H1 (cell line): ENCODE measurements at regions not wholly inside any gene's neighbourhood (a gene's known extent, or its start where the extent isn't known, plus 50 kb on each side); places are given as distances from the start of the nearest gene placed in this dataset.

Experiments used
- CTCF ChIA-PET: fragments of 300-600 bp; sonication (Branson Sonifier 250); formaldehyde crosslinking; loops from one replicate; lab custom pipeline; 2021; ENCODE audit not compliant: partially characterized antibody; lab: Charles Lee
- POLR2A ChIA-PET: fragments of 300-600 bp; sonication (Branson Sonifier 250); formaldehyde crosslinking; loops from one replicate; lab custom pipeline; 2021; ENCODE audit warnings: inconsistent platforms; ENCODE audit not compliant: partially characterized antibody; lab: Charles Lee
- DNase-seq, 2 experiments: peaks; one replicate each; pipeline versions ENCODE4 v3.0.0 to v3.0.0-alpha.2; 2010 to 2022; ENCODE audit warnings: low spot score in 2 of 2, low read depth in 1 of 2, mixed read lengths in 1 of 2
- FAIRE-seq: peaks from 2 replicates; lab custom pipeline; 2011; peaks lifted over from hg19 to GRCh38; lab: Jason Lieb, UNC
- H2AFZ ChIP-seq: 2 replicates; pipeline ENCODE4 v1.8.1; 2012; ENCODE audit warnings: low read length, inconsistent platforms
- H2AK5ac ChIP-seq: 2 replicates; pipeline ENCODE4 v1.6.1; 2013; ENCODE audit warnings: low read depth, low read length
- H2BK120ac ChIP-seq: replicated peaks from 2 replicates; pipeline ENCODE3; 2013; ENCODE audit warnings: low read depth, low read length, inconsistent platforms
- H2BK12ac ChIP-seq: 2 replicates; pipeline ENCODE4 v1.6.1; 2013; ENCODE audit warnings: low read depth, low read length
- H2BK15ac ChIP-seq: 2 replicates; pipeline ENCODE4 v1.6.1; 2013; ENCODE audit warnings: low read length
- H2BK20ac ChIP-seq: 2 replicates; pipeline ENCODE4 v1.6.1; 2013; ENCODE audit warnings: low read length
- H2BK5ac ChIP-seq: 2 replicates; pipeline ENCODE4 v1.6.1; 2013; ENCODE audit warnings: low read depth, low read length
- H3K14ac ChIP-seq: 2 replicates; pipeline ENCODE4 v1.6.1; 2013; ENCODE audit warnings: inconsistent platforms; ENCODE audit not compliant: insufficient read length
- H3K18ac ChIP-seq: 2 replicates; pipeline ENCODE4 v1.6.1; 2013; ENCODE audit warnings: low read length; ENCODE audit errors: extremely low read depth
- H3K23ac ChIP-seq: 2 replicates; pipeline ENCODE4 v1.6.1; 2013; ENCODE audit warnings: inconsistent platforms; ENCODE audit not compliant: insufficient read length
- H3K23me2 ChIP-seq: 2 replicates; pipeline ENCODE4 v1.6.1; 2013; ENCODE audit warnings: low read depth, low read length
- H3K27ac ChIP-seq: 2 replicates; pipeline ENCODE4 v1.6.1; 2011; ENCODE audit warnings: low read depth, low read length, inconsistent platforms
- H3K27me3 ChIP-seq, 4 experiments: replicated peaks in 1 of 4; 1 replicate in 1 of 4; 2 replicates in 3 of 4; pipeline versions ENCODE4 v1.6.1 to v1.8.1; 2011 to 2013; ENCODE audit warnings: low read length in 3 of 4, mild to moderate bottlenecking in 3 of 4, inconsistent platforms in 2 of 4, mixed read lengths in 2 of 4, moderate library complexity in 1 of 4; ENCODE audit not compliant: control insufficient read depth in 3 of 4, insufficient read depth in 3 of 4; ENCODE audit errors: extremely low read depth in 1 of 4
- H3K36me3 ChIP-seq, 4 experiments: 2 replicates each; pipeline versions ENCODE4 v1.6.1 to v1.8.1; 2011 to 2013; ENCODE audit warnings: mild to moderate bottlenecking in 4 of 4, low read length in 3 of 4, moderate library complexity in 2 of 4, control low read depth in 1 of 4, inconsistent platforms in 1 of 4; ENCODE audit not compliant: insufficient read depth in 4 of 4, control insufficient read depth in 2 of 4
- H3K4ac ChIP-seq: replicated peaks from 2 replicates; pipeline ENCODE3; 2013; ENCODE audit warnings: low read length, low read depth, mixed read lengths, inconsistent platforms; ENCODE audit not compliant: insufficient read length
- H3K4me1 ChIP-seq, 4 experiments: replicated peaks in 1 of 4; 1 replicate in 1 of 4; 2 replicates in 3 of 4; pipeline versions ENCODE4 v1.6.1 to v1.8.1; 2011 to 2013; ENCODE audit warnings: low read length in 3 of 4, inconsistent platforms in 2 of 4, mixed read lengths in 1 of 4; ENCODE audit not compliant: insufficient read depth in 4 of 4, control insufficient read depth in 3 of 4
- H3K4me2 ChIP-seq, 2 experiments: 2 replicates each; pipeline versions ENCODE4 v1.6.1 to v1.8.1; 2011 to 2013; ENCODE audit warnings: low read depth in 2 of 2, low read length in 2 of 2, control low read depth in 1 of 2, inconsistent platforms in 1 of 2, mild to moderate bottlenecking in 1 of 2; ENCODE audit not compliant: insufficient read depth in 1 of 2
- H3K4me3 ChIP-seq, 4 experiments: fragments of 200-600, 300-600 bp in 1 of 4; sonication (generic), shearing (Covaris generic), sonication (Bioruptor Twin) in 1 of 4; 2 replicates each; pipeline versions ENCODE4 v1.5.1 to v1.8.1; 2011 to 2016; ENCODE audit warnings: low read length in 4 of 4, low read depth in 3 of 4, control low read depth in 2 of 4, inconsistent platforms in 2 of 4, mild to moderate bottlenecking in 2 of 4, mixed read lengths in 1 of 4, moderate library complexity in 1 of 4; ENCODE audit not compliant: insufficient read depth in 2 of 4; ENCODE audit errors: extremely low read depth in 1 of 4
- H3K56ac ChIP-seq: replicated peaks from 2 replicates; pipeline ENCODE3; 2013; ENCODE audit warnings: low read depth, mild to moderate bottlenecking, mixed read lengths, low read length, inconsistent platforms; ENCODE audit not compliant: insufficient read length
- H3K79me1 ChIP-seq: 2 replicates; pipeline ENCODE4 v1.6.1; 2013; ENCODE audit warnings: low read depth, low read length, control low read depth
- H3K79me2 ChIP-seq, 2 experiments: 2 replicates each; pipeline versions ENCODE4 v1.6.1 to v1.8.1; 2012 to 2013; ENCODE audit warnings: low read length in 2 of 2, mild to moderate bottlenecking in 2 of 2, inconsistent platforms in 1 of 2; ENCODE audit not compliant: insufficient read depth in 2 of 2, control insufficient read depth in 1 of 2
- H3K9ac ChIP-seq, 4 experiments: replicated peaks in 1 of 4; 1 replicate in 1 of 4; 2 replicates in 3 of 4; pipeline versions ENCODE4 v1.6.1 to v1.8.1; 2011 to 2013; ENCODE audit warnings: low read depth in 3 of 4, low read length in 3 of 4, control low read depth in 2 of 4, mild to moderate bottlenecking in 2 of 4, moderate library complexity in 2 of 4, inconsistent platforms in 1 of 4; ENCODE audit errors: extremely low read depth in 1 of 4
- H3K9me3 ChIP-seq, 2 experiments: 2 replicates each; pipeline versions ENCODE4 v1.6.1 to v1.8.1; 2012 to 2013; ENCODE audit warnings: mild to moderate bottlenecking in 2 of 2, moderate library complexity in 2 of 2, control low read depth in 1 of 2, inconsistent platforms in 1 of 2, low read depth in 1 of 2, low read length in 1 of 2, mixed read lengths in 1 of 2; ENCODE audit not compliant: insufficient read depth in 2 of 2
- H4K20me1 ChIP-seq, 2 experiments: replicated peaks in 1 of 2; 2 replicates each; pipeline versions ENCODE3 to v1.8.1; 2011 to 2013; ENCODE audit warnings: inconsistent platforms in 2 of 2, low read length in 2 of 2, mild to moderate bottlenecking in 1 of 2; ENCODE audit not compliant: insufficient read depth in 2 of 2, control insufficient read depth in 1 of 2
- H4K5ac ChIP-seq: 2 replicates; pipeline ENCODE4 v1.6.1; 2013; ENCODE audit warnings: low read length, low read depth, mixed read lengths, inconsistent platforms; ENCODE audit not compliant: insufficient read length
- H4K8ac ChIP-seq: 2 replicates; pipeline ENCODE4 v1.8.0; 2013; ENCODE audit warnings: mild to moderate bottlenecking, moderate library complexity, low read length, inconsistent platforms; ENCODE audit not compliant: insufficient read depth; ENCODE audit errors: extremely low read depth
- H4K91ac ChIP-seq: replicated peaks from 2 replicates; pipeline ENCODE3; 2013; ENCODE audit warnings: low read length, mixed read lengths, inconsistent platforms; ENCODE audit not compliant: insufficient read length
- CBX8 ChIP-seq: fragments of 300-800, 300-1000 bp; sonication (generic); IDR thresholded peaks from 2 replicates; pipeline ENCODE4 v1.7.1; 2016; ENCODE audit warnings: low read depth, low read length, borderline replicate concordance
- KDM4A ChIP-seq: IDR thresholded peaks from one replicate; pipeline ENCODE4 v1.7.1; 2012; ENCODE audit warnings: low read depth, mild to moderate bottlenecking, moderate library complexity, low read length, inconsistent platforms; ENCODE audit not compliant: severe bottlenecking
- KDM5A ChIP-seq: fragments of 200-600 bp; IDR thresholded peaks from 2 replicates; pipeline ENCODE4 v1.7.1; 2012; ENCODE audit warnings: mild to moderate bottlenecking, low read length, inconsistent platforms, mixed read lengths
- PHF8 ChIP-seq: fragments of 200-600 bp; sonication (generic); conservative IDR thresholded peaks from 2 replicates; pipeline ENCODE4 v1.7.1; 2012; ENCODE audit warnings: low read depth, mild to moderate bottlenecking, inconsistent platforms, low read length, moderate library complexity
- SAP30 ChIP-seq: fragments of 300-600 bp; sonication (generic); IDR thresholded peaks from 2 replicates; pipeline ENCODE4 v1.7.1; 2012; ENCODE audit warnings: low read length, moderate library complexity, mild to moderate bottlenecking, inconsistent platforms; ENCODE audit not compliant: insufficient read depth, insufficient replicate concordance
- SP1 ChIP-seq: IDR thresholded peaks from 2 replicates; pipeline ENCODE4 v1.6.1; 2011; ENCODE audit warnings: low read depth, low read length
- WGBS, 2 experiments: shearing (Covaris generic) in 1 of 2; methylation state at CpG; one replicate each; pipeline versions ENCODE4 v1.1.6 to v1.1.7; 2013 to 2015; ENCODE audit warnings: low lambda C conversion rate in 2 of 2, mixed read lengths in 2 of 2, inconsistent platforms in 1 of 2, low coverage in 1 of 2, missing lambda C conversion rate in 1 of 2; ENCODE audit not compliant: insufficient replicate concordance in 2 of 2, insufficient coverage in 1 of 2, insufficient read length in 1 of 2; ENCODE audit errors: extremely low coverage in 1 of 2, missing lambda C conversion rate in 1 of 2; 5-methylcytosine and 5-hydroxymethylcytosine counted together
- TF ChIP-seq, protein P1 (sequence below): IDR thresholded peaks from 2 replicates; pipeline ENCODE4 v1.6.1; 2011; ENCODE audit warnings: low read depth, mild to moderate bottlenecking, low read length; ENCODE audit not compliant: insufficient read depth

DNA sequence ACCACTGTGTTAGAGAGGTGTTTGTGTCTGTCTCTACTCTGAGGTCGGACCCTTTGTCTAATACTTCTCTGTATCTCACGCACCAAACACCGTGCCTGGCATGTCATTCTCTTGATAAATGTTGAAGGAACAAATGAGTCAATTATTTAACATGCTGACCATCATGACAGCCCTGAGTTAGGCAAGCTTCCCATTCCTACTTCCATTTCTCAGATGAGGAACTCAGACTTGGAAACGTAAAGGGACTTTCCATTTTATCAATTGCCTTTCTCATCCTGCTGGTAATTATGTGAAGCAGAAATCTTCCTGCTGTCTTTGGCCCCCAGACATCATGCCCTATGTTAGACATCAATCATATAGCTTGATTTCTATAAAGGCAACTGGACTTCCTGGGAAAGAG lies 227.0 kb upstream of the ECI2 start:
- TF ChIP-seq CBX8 (no peak), SAP30 (no peak), PHF8 (no peak), SP1 (no peak), KDM4A (no peak), KDM5A (no peak)
- TF ChIP-seq, protein P1, sequence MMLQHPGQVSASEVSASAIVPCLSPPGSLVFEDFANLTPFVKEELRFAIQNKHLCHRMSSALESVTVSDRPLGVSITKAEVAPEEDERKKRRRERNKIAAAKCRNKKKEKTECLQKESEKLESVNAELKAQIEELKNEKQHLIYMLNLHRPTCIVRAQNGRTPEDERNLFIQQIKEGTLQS = no peak
- TF ChIP-seq, all 59 proteins: peak for 0
- Histone ChIP-seq H3K79me2 (no peaks in the 10 kb centered on the region), H3K23me2 (peaks cover 2% of the 10 kb centered on the region; the same call in 1 of the 2 replicates), H3K18ac (no peak overlapping the region), H3K4me1 (peaks cover 2 to 5% (median 4%) of the 10 kb centered on the region in 4 experiments; a peak in 4 of 7 replicates), H2BK12ac (no peak overlapping the region), H4K20me1 (no peaks in the 10 kb centered on the region), H3K4ac (no peak overlapping the region), H3K23ac (no peak overlapping the region), H2BK5ac (no peak overlapping the region), H3K56ac (no peak overlapping the region), H2BK20ac (no peak overlapping the region), H4K5ac (no peak overlapping the region), H3K4me2 (no peak overlapping the region), H3K14ac (no peak overlapping the region), H3K36me3 (no peaks in the 10 kb centered on the region), H4K91ac (no peak overlapping the region), H3K4me3 (no peak overlapping the region), H3K27me3 (no peaks in the 10 kb centered on the region), H2BK15ac (0 out of 2 replicates have a peak overlapping the region, but pooled peaks have one; percentile 8), H3K79me1 (no peaks in the 10 kb centered on the region), H3K9me3 (no peaks in the 10 kb centered on the region), H2BK120ac (no peak overlapping the region), H2AK5ac (no peak overlapping the region), H3K27ac (no peak overlapping the region), H2AFZ (no peak overlapping the region), H3K9ac (no peak overlapping the region), H4K8ac (no peak overlapping the region)
- no peak for DNase-seq
- WGBS, 2 experiments = 91% methylated on average over 4 of the region's 4 CpGs; no CpG with 5 or more reads in 1 of the 2 experiments
- no peak for FAIRE-seq
- POLR2A ChIA-PET = no interaction called here
- CTCF ChIA-PET = no interaction called here
